ENCODE measurements at regions not wholly inside any gene's neighbourhood (a gene's known extent, or its start where the extent isn't known, plus 50 kb on each side); places are given as distances from the start of the nearest gene placed in this dataset.

- Histone ChIP-seq H3K27me3 (ENCODE audit: control insufficient read depth, insufficient read depth, low read length) (no peaks in the 10 kb centered on the region), H3K9me3 (ENCODE audit: control insufficient read depth in 2 of 2, low read length in 2 of 2) (no peaks in the 10 kb centered on the region), H3K4me3 (ENCODE audit: low read depth, low read length) (no peak overlapping the region), H3K4me1 (ENCODE audit: control insufficient read depth, insufficient read depth, low read length, poor library complexity, severe bottlenecking) (no peaks in the 10 kb centered on the region), H3K27ac (ENCODE audit: insufficient read depth, low read length, poor library complexity, severe bottlenecking) (no peak overlapping the region), H3K36me3 (ENCODE audit: control insufficient read depth, insufficient read depth, low read length) (no peaks in the 10 kb centered on the region)
- Mint-ChIP-seq H3K27me3 (no peaks in the 10 kb centered on the region), H3K9me3 (peaks cover 4 to 27% (median 8%) of the 10 kb centered on the region in 7 donors), H3K4me1 (no peaks in the 10 kb centered on the region), H3K36me3 (no peaks in the 10 kb centered on the region), H3K27ac (no peak overlapping the region), H3K4me3 (no peak overlapping the region)
- DNase-seq: no peak
- no peak for ATAC-seq (ENCODE audit: low read depth in 2 of 2)
These were observed 149.4 kb upstream of the MRPS30 start for GRCh38 chr5:44659334-44659733.

GRCh38 chr5:44652674-44653073 is 156.1 kb upstream of the MRPS30 start:
- H3K4me3 ChIP-seq (ENCODE audit: low read depth, low read length): no peak overlapping the region
- no peaks in the 10 kb centered on the region for H3K27me3 Mint-ChIP-seq
- H3K27ac Mint-ChIP-seq: no peak overlapping the region
- no peaks in the 10 kb centered on the region for H3K9me3 ChIP-seq (ENCODE audit: control insufficient read depth in 2 of 2, low read length in 2 of 2)
- H3K4me1 Mint-ChIP-seq: no peaks in the 10 kb centered on the region
- no peaks in the 10 kb centered on the region for H3K36me3 Mint-ChIP-seq
- H3K27me3 ChIP-seq (ENCODE audit: control insufficient read depth, insufficient read depth, low read length): no peaks in the 10 kb centered on the region
- ATAC-seq (ENCODE audit: low read depth in 2 of 2): no peak
- no peak overlapping the region for H3K4me3 Mint-ChIP-seq
- H3K36me3 ChIP-seq (ENCODE audit: control insufficient read depth, insufficient read depth, low read length): no peaks in the 10 kb centered on the region
- no peak overlapping the region for H3K27ac ChIP-seq (ENCODE audit: insufficient read depth, low read length, poor library complexity, severe bottlenecking)
- H3K4me1 ChIP-seq (ENCODE audit: control insufficient read depth, insufficient read depth, low read length, poor library complexity, severe bottlenecking): no peaks in the 10 kb centered on the region
- no peak for DNase-seq
- H3K9me3 Mint-ChIP-seq: peaks cover 0 to 23% (median 3%) of the 10 kb centered on the region in 7 donors

DNA sequence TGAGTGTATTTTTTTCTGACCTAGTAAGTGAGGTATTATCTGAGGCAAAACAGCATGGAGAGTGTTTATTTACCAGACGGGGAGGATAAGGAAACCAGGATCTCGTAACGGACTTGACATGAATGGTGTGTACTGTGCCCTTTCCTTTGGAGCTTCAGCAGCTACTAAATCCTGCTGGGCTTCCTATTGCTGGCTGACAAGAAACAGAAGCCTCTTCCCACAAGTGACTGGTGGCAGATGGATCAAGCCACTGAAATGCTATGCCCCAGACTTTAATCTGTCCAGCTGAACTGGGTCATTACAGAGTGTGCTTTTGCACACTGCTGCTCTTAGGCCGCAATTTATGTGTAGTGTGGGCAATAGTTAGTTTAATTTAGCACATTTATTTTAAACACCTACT is 162.7 kb upstream of the MRPS30 start:
- Mint-ChIP-seq H3K4me3 (no peak overlapping the region), H3K9me3 (peaks cover 0 to 2% (median 0%) of the 10 kb centered on the region in 7 donors), H3K4me1 (no peaks in the 10 kb centered on the region), H3K27me3 (no peaks in the 10 kb centered on the region), H3K36me3 (no peaks in the 10 kb centered on the region), H3K27ac (no peak overlapping the region)
- Histone ChIP-seq H3K4me1 (ENCODE audit: control insufficient read depth, insufficient read depth, low read length, poor library complexity, severe bottlenecking) (no peaks in the 10 kb centered on the region), H3K27ac (ENCODE audit: insufficient read depth, low read length, poor library complexity, severe bottlenecking) (no peak overlapping the region), H3K27me3 (ENCODE audit: control insufficient read depth, insufficient read depth, low read length) (no peaks in the 10 kb centered on the region), H3K4me3 (ENCODE audit: low read depth, low read length) (no peak overlapping the region), H3K9me3 (ENCODE audit: control insufficient read depth in 2 of 2, low read length in 2 of 2) (no peaks in the 10 kb centered on the region), H3K36me3 (ENCODE audit: control insufficient read depth, insufficient read depth, low read length) (no peaks in the 10 kb centered on the region)
- DNase-seq: no peak
- no peak for ATAC-seq (ENCODE audit: low read depth in 2 of 2)

- H3K36me3 ChIP-seq (ENCODE audit: control insufficient read depth, insufficient read depth, low read length): no peaks in the 10 kb centered on the region
- H3K27ac ChIP-seq (ENCODE audit: insufficient read depth, low read length, poor library complexity, severe bottlenecking): no peak overlapping the region
- Mint-ChIP-seq H3K4me3 (no peak overlapping the region), H3K36me3 (no peaks in the 10 kb centered on the region), H3K9me3 (peaks cover 0 to 2% (median 0%) of the 10 kb centered on the region in 7 donors), H3K27me3 (no peaks in the 10 kb centered on the region), H3K4me1 (no peaks in the 10 kb centered on the region), H3K27ac (no peak overlapping the region)
- H3K4me3 ChIP-seq (ENCODE audit: low read depth, low read length): no peak overlapping the region
- no peaks in the 10 kb centered on the region for H3K27me3 ChIP-seq (ENCODE audit: control insufficient read depth, insufficient read depth, low read length)
- H3K4me1 ChIP-seq (ENCODE audit: control insufficient read depth, insufficient read depth, low read length, poor library complexity, severe bottlenecking): no peaks in the 10 kb centered on the region
- ATAC-seq (ENCODE audit: low read depth in 2 of 2): no peak
- H3K9me3 ChIP-seq (ENCODE audit: control insufficient read depth in 2 of 2, low read length in 2 of 2): no peaks in the 10 kb centered on the region
- DNase-seq: no peak
These were observed 163.2 kb upstream of the MRPS30 start for GRCh38 chr5:44645502-44645901.

GRCh38 chr5:44644628-44645027 is 164.1 kb upstream of the MRPS30 start:
- no peak overlapping the region for H3K27ac Mint-ChIP-seq
- H3K9me3 Mint-ChIP-seq: peaks cover 0 to 2% (median 0%) of the 10 kb centered on the region in 7 donors
- ATAC-seq (ENCODE audit: low read depth in 2 of 2): no peak
- Histone ChIP-seq H3K9me3 (ENCODE audit: control insufficient read depth in 2 of 2, low read length in 2 of 2) (no peaks in the 10 kb centered on the region), H3K4me1 (ENCODE audit: control insufficient read depth, insufficient read depth, low read length, poor library complexity, severe bottlenecking) (no peaks in the 10 kb centered on the region), H3K36me3 (ENCODE audit: control insufficient read depth, insufficient read depth, low read length) (no peaks in the 10 kb centered on the region), H3K27ac (ENCODE audit: insufficient read depth, low read length, poor library complexity, severe bottlenecking) (no peak overlapping the region), H3K27me3 (ENCODE audit: control insufficient read depth, insufficient read depth, low read length) (no peaks in the 10 kb centered on the region), H3K4me3 (ENCODE audit: low read depth, low read length) (no peak overlapping the region)
- DNase-seq: no peak
- H3K4me3 Mint-ChIP-seq: no peak overlapping the region
- H3K27me3 Mint-ChIP-seq: no peaks in the 10 kb centered on the region
- H3K4me1 Mint-ChIP-seq: no peaks in the 10 kb centered on the region
- H3K36me3 Mint-ChIP-seq: no peaks in the 10 kb centered on the region

DNA sequence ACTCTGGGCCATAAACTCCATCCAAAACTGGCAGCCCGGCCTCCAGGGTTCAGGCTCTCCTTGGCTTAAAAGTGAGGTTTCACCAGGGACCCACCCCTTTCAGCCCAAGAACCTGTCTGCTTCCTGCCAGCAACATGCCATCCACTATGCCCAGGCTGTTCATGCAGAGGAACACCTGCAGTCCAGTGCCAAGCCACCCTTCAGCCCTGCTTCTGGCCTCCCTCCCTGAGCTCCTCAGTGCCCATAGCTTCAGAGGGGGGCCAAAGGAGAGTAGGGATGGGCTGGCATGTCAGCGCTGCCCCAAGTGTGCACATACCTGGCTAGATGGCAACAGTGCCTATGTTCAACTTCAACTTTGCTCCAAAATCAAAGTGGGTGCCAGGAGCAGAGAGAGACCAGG is 166.9 kb upstream of the MRPS30 start:
- no peaks in the 10 kb centered on the region for H3K36me3 ChIP-seq (ENCODE audit: control insufficient read depth, insufficient read depth, low read length)
- H3K9me3 ChIP-seq (ENCODE audit: control insufficient read depth in 2 of 2, low read length in 2 of 2): no peaks in the 10 kb centered on the region
- no peak overlapping the region for H3K4me3 ChIP-seq (ENCODE audit: low read depth, low read length)
- no peaks in the 10 kb centered on the region for H3K27me3 Mint-ChIP-seq
- no peak overlapping the region for H3K4me3 Mint-ChIP-seq
- no peaks in the 10 kb centered on the region for H3K27me3 ChIP-seq (ENCODE audit: control insufficient read depth, insufficient read depth, low read length)
- H3K27ac Mint-ChIP-seq: no peak overlapping the region
- ATAC-seq (ENCODE audit: low read depth in 2 of 2) (no peak), DNase-seq (no peak)
- H3K9me3 Mint-ChIP-seq: peaks cover 0 to 9% (median 1%) of the 10 kb centered on the region in 7 donors
- H3K27ac ChIP-seq (ENCODE audit: insufficient read depth, low read length, poor library complexity, severe bottlenecking): no peak overlapping the region
- H3K4me1 Mint-ChIP-seq: no peaks in the 10 kb centered on the region
- H3K4me1 ChIP-seq (ENCODE audit: control insufficient read depth, insufficient read depth, low read length, poor library complexity, severe bottlenecking): no peaks in the 10 kb centered on the region
- H3K36me3 Mint-ChIP-seq: no peaks in the 10 kb centered on the region

- Histone ChIP-seq H3K4me3 (ENCODE audit: low read depth, low read length) (no peak overlapping the region), H3K9me3 (ENCODE audit: control insufficient read depth in 2 of 2, low read length in 2 of 2) (no peaks in the 10 kb centered on the region), H3K36me3 (ENCODE audit: control insufficient read depth, insufficient read depth, low read length) (no peaks in the 10 kb centered on the region), H3K27me3 (ENCODE audit: control insufficient read depth, insufficient read depth, low read length) (no peaks in the 10 kb centered on the region), H3K27ac (ENCODE audit: insufficient read depth, low read length, poor library complexity, severe bottlenecking) (no peak overlapping the region), H3K4me1 (ENCODE audit: control insufficient read depth, insufficient read depth, low read length, poor library complexity, severe bottlenecking) (no peaks in the 10 kb centered on the region)
- DNase-seq (no peak), ATAC-seq (ENCODE audit: low read depth in 2 of 2) (no peak)
- no peak overlapping the region for H3K27ac Mint-ChIP-seq
- no peaks in the 10 kb centered on the region for H3K27me3 Mint-ChIP-seq
- no peak overlapping the region for H3K4me3 Mint-ChIP-seq
- no peaks in the 10 kb centered on the region for H3K4me1 Mint-ChIP-seq
- H3K36me3 Mint-ChIP-seq: no peaks in the 10 kb centered on the region
- peaks cover 0 to 9% (median 1%) of the 10 kb centered on the region in 7 donors for H3K9me3 Mint-ChIP-seq
These were observed 167.7 kb upstream of the MRPS30 start for GRCh38 chr5:44640945-44641456.

- no peaks in the 10 kb centered on the region for H3K9me3 ChIP-seq (ENCODE audit: control insufficient read depth in 2 of 2, low read length in 2 of 2)
- Mint-ChIP-seq H3K9me3 (peaks cover 0 to 9% (median 2%) of the 10 kb centered on the region in 7 donors), H3K27ac (no peak overlapping the region), H3K27me3 (no peaks in the 10 kb centered on the region), H3K4me1 (no peaks in the 10 kb centered on the region), H3K36me3 (no peaks in the 10 kb centered on the region), H3K4me3 (no peak overlapping the region)
- ATAC-seq (ENCODE audit: low read depth in 2 of 2) (no peak), DNase-seq (no peak)
- H3K4me3 ChIP-seq (ENCODE audit: low read depth, low read length): no peak overlapping the region
- H3K27me3 ChIP-seq (ENCODE audit: control insufficient read depth, insufficient read depth, low read length): no peaks in the 10 kb centered on the region
- H3K4me1 ChIP-seq (ENCODE audit: control insufficient read depth, insufficient read depth, low read length, poor library complexity, severe bottlenecking): no peaks in the 10 kb centered on the region
- H3K27ac ChIP-seq (ENCODE audit: insufficient read depth, low read length, poor library complexity, severe bottlenecking): no peak overlapping the region
- no peaks in the 10 kb centered on the region for H3K36me3 ChIP-seq (ENCODE audit: control insufficient read depth, insufficient read depth, low read length)
These were observed 170.6 kb upstream of the MRPS30 start for GRCh38 chr5:44637916-44638869.

All from CD4-positive, CD25-positive, alpha-beta regulatory T cell (primary cell).